GM12865 (cell line): ENCODE measurements at regions not wholly inside any gene's neighbourhood (a gene's known extent, or its start where the extent isn't known, plus 50 kb on each side); places are given as distances from the start of the nearest gene placed in this dataset.
A peak's percentile ranks its signal among the peaks of the same experiment; 100 is the strongest.

Experiments used
- DNase-seq: peaks from one replicate; pipeline ENCODE4 v3.0.0; 2010; ENCODE audit warnings: low read depth
- H3K4me3 ChIP-seq: 2 replicates; pipeline ENCODE4 v1.5.1; 2011; ENCODE audit warnings: mild to moderate bottlenecking, low read depth, low read length, control low read depth
- TF ChIP-seq, protein P1 (sequence below): IDR thresholded peaks from 2 replicates; pipeline ENCODE4 v1.5.1; 2011; ENCODE audit warnings: low read length, control low read depth, low read depth, inconsistent platforms; ENCODE audit not compliant: insufficient read depth; ENCODE audit errors: missing control alignments

DNA sequence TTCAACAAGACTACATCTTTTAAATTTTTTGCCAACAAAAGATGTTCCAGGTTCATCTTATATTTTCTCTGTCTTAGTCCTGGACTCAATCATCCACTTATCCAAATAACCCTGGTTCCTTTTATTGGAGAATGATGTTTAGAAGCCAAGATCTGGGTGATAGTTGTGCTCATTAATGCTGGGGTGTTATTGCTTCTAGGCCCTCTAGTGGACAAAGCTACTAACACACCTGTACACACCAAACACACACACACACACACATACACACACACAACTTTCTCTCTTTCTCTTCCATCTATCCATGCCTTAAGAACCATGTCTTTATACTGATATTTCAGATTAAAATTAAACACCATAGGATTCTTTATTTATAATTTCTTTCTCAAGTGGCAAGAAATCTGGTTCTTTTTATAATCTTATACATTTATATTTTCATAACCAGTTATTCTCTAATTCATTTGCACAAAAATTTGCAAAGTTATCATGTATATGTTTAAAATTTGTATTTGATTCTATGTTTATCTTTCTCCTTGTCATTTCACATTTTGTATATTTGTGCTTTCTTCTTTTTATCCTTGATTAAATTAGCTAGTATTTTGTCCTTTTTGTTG, 179.1 kb upstream of the SMIM23 start:
- no peak overlapping the region for H3K4me3 ChIP-seq
- peak; percentile 43 for DNase-seq
- TF ChIP-seq, protein P1, sequence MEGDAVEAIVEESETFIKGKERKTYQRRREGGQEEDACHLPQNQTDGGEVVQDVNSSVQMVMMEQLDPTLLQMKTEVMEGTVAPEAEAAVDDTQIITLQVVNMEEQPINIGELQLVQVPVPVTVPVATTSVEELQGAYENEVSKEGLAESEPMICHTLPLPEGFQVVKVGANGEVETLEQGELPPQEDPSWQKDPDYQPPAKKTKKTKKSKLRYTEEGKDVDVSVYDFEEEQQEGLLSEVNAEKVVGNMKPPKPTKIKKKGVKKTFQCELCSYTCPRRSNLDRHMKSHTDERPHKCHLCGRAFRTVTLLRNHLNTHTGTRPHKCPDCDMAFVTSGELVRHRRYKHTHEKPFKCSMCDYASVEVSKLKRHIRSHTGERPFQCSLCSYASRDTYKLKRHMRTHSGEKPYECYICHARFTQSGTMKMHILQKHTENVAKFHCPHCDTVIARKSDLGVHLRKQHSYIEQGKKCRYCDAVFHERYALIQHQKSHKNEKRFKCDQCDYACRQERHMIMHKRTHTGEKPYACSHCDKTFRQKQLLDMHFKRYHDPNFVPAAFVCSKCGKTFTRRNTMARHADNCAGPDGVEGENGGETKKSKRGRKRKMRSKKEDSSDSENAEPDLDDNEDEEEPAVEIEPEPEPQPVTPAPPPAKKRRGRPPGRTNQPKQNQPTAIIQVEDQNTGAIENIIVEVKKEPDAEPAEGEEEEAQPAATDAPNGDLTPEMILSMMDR = peak; percentile 63

DNA sequence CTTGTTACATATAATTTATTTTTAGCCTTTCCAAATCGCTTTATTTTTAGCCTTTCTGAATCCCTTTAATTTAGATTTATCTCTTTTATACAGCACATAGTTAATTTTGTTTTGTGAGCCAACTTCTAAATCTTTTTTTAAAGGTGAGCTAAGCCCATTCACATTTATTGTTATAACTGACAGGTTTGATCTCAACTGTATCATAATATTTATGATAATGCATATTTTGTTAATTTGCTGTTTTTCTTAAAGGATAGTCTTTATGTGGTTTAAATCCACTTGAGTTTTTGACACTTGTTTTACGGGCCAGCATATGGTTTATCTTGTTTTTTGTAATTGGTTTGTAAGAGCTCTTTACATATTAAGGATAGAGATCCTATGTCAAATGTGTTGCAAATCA, 177.8 kb upstream of the SMIM23 start:
- TF ChIP-seq, protein P1 = no peak
- DNase-seq = no peak
- no peak overlapping the region for H3K4me3 ChIP-seq

- no peak overlapping the region for H3K4me3 ChIP-seq
- TF ChIP-seq, protein P1 = no peak
- no peak for DNase-seq
These were observed 175.7 kb upstream of the SMIM23 start for GRCh38 chr5:171609806-171610452.

GRCh38 chr5:171610686-171611085, 174.9 kb upstream of the SMIM23 start:
- H3K4me3 ChIP-seq = no peak overlapping the region
- TF ChIP-seq, protein P1 = no peak
- no peak for DNase-seq

- no peak for DNase-seq
- no peak overlapping the region for H3K4me3 ChIP-seq
- TF ChIP-seq, protein P1 = no peak
These were observed 172.9 kb upstream of the SMIM23 start for GRCh38 chr5:171612749-171613148.

- DNase-seq = no peak
These were observed 171.1 kb upstream of the SMIM23 start for GRCh38 chr5:171614511-171614910.

More at GRCh38 chr5:171614511-171614910, 171.1 kb upstream of the SMIM23 start:
- H3K4me3 ChIP-seq = no peak overlapping the region
- TF ChIP-seq, protein P1 = no peak
